GM23338 (cell line): ENCODE measurements at regions not wholly inside any gene's neighbourhood (a gene's known extent, or its start where the extent isn't known, plus 50 kb on each side); places are given as distances from the start of the nearest gene placed in this dataset.
"Not testable (repeated sequence)": the region's sequence is repeated elsewhere in the genome, so short reads cannot be mapped to it uniquely, and the experiment has no call there.

Experiments used
- ATAC-seq: fragments of 200-7000 bp; cut with Tn5 transposase; 3 replicates; pipeline ENCODE4 v1.9.1; 2020
- DNase-seq: peaks from one replicate; pipeline ENCODE4 v3.0.0-alpha.2; 2015; ENCODE audit warnings: low spot score
- H2AFZ ChIP-seq: fragments of 200-600 bp; sonication (generic); 2 replicates; pipeline ENCODE4 v1.8.0; 2016; ENCODE audit warnings: antibody characterized with exemption, mild to moderate bottlenecking, moderate library complexity
- H3F3A ChIP-seq: fragments of 200-600 bp; sonication (generic); replicated peaks from 2 replicates; pipeline ENCODE4 v1.8.0; 2017; ENCODE audit warnings: antibody characterized with exemption, mixed run types, low read depth
- H3K27ac ChIP-seq: fragments of 200-600 bp; sonication (generic); 2 replicates; pipeline ENCODE4 v1.6.1; 2016; ENCODE audit warnings: low read depth
- H3K27me3 ChIP-seq: fragments of 200-600 bp; sonication (generic); 2 replicates; pipeline ENCODE4 v1.8.0; 2016; ENCODE audit warnings: mild to moderate bottlenecking, mixed run types, moderate library complexity; ENCODE audit not compliant: insufficient read depth
- H3K36me3 ChIP-seq: fragments of 200-600 bp; sonication (generic); 2 replicates; pipeline ENCODE4 v1.8.0; 2016; ENCODE audit warnings: mild to moderate bottlenecking; ENCODE audit not compliant: insufficient read depth
- H3K4me1 ChIP-seq: fragments of 200-600 bp; sonication (generic); 2 replicates; pipeline ENCODE4 v1.8.0; 2016; ENCODE audit warnings: mild to moderate bottlenecking, moderate library complexity; ENCODE audit not compliant: insufficient read depth
- H3K4me2 ChIP-seq: fragments of 200-600 bp; sonication (generic); 2 replicates; pipeline ENCODE4 v1.7.1; 2017; ENCODE audit warnings: mixed run types
- H3K4me3 ChIP-seq: fragments of 200-600 bp; sonication (generic); 2 replicates; pipeline ENCODE4 v1.6.1; 2016; ENCODE audit warnings: mixed run types
- H3K79me2 ChIP-seq: fragments of 200-600 bp; sonication (generic); replicated peaks from 2 replicates; pipeline ENCODE4 v1.8.0; 2017; ENCODE audit warnings: mild to moderate bottlenecking; ENCODE audit not compliant: insufficient read depth
- H3K9me2 ChIP-seq: fragments of 200-600 bp; sonication (generic); 2 replicates; pipeline ENCODE4 v1.8.0; 2017; ENCODE audit not compliant: insufficient read depth
- H4K20me1 ChIP-seq: fragments of 200-600 bp; sonication (generic); replicated peaks from 2 replicates; pipeline ENCODE4 v1.8.0; 2017; ENCODE audit warnings: mild to moderate bottlenecking; ENCODE audit not compliant: insufficient read depth
- H3K27ac Mint-ChIP-seq: 2 replicates; pipeline ENCODE4 v1.8.0; 2020; ENCODE audit warnings: inconsistent platforms, mild to moderate bottlenecking, moderate library complexity, mixed read lengths
- H3K27me3 Mint-ChIP-seq: 3 replicates; pipeline ENCODE4 v1.8.0; 2022; ENCODE audit warnings: low read depth, mild to moderate bottlenecking, moderate library complexity, mixed read lengths, inconsistent platforms; ENCODE audit not compliant: insufficient read depth, poor library complexity
- H3K36me3 Mint-ChIP-seq: 3 replicates; pipeline ENCODE4 v1.8.0; 2021; ENCODE audit warnings: low read depth, mild to moderate bottlenecking, inconsistent platforms, moderate library complexity, mixed read lengths
- H3K4me1 Mint-ChIP-seq: 3 replicates; pipeline ENCODE4 v1.8.0; 2020; ENCODE audit warnings: mild to moderate bottlenecking, inconsistent platforms, mixed read lengths
- H3K4me3 Mint-ChIP-seq: 3 replicates; pipeline ENCODE4 v1.8.0; 2021; ENCODE audit warnings: moderate library complexity, mild to moderate bottlenecking, inconsistent platforms, mixed read lengths
- H3K9me3 Mint-ChIP-seq: 3 replicates; pipeline ENCODE4 v1.8.0; 2020; ENCODE audit warnings: moderate library complexity, mild to moderate bottlenecking, inconsistent platforms, mixed read lengths
- CREB1 ChIP-seq: fragments of 250-450 bp; sonication (Bioruptor Pico); IDR thresholded peaks from 2 replicates; pipeline ENCODE4 v1.5.0; 2020; ENCODE audit warnings: low read depth, mild to moderate bottlenecking, moderate library complexity
- EZH2 ChIP-seq: fragments of 200-600 bp; sonication (generic); IDR thresholded peaks from one replicate; pipeline ENCODE4 v1.8.0; 2017; ENCODE audit warnings: antibody characterized with exemption, mild to moderate bottlenecking, low read depth; ENCODE audit not compliant: unreplicated experiment
- JUNB ChIP-seq: IDR thresholded peaks from one replicate; pipeline ENCODE4 v1.6.1; 2016; ENCODE audit warnings: antibody characterized with exemption; ENCODE audit not compliant: unreplicated experiment
- NANOG ChIP-seq: IDR thresholded peaks from 2 replicates; pipeline ENCODE4 v1.6.1; 2016; ENCODE audit warnings: antibody characterized with exemption, borderline replicate concordance
- POLR2AphosphoS5 ChIP-seq: IDR thresholded peaks from 2 replicates; pipeline ENCODE4 v1.6.1; 2016; ENCODE audit warnings: antibody characterized with exemption, low read depth
- REST ChIP-seq: IDR thresholded peaks from one replicate; pipeline ENCODE4 v1.6.1; 2018; ENCODE audit warnings: antibody characterized with exemption; ENCODE audit not compliant: unreplicated experiment
- ZNF114 ChIP-seq: fragments of 250-450 bp; sonication (Bioruptor Pico); IDR thresholded peaks from 2 replicates; pipeline ENCODE4 v1.5.0; 2020; ENCODE audit warnings: mild to moderate bottlenecking, moderate library complexity
- ZNF331 ChIP-seq: fragments of 250-450 bp; sonication (Bioruptor Pico); IDR thresholded peaks from 2 replicates; pipeline ENCODE4 v1.5.0; 2020; ENCODE audit warnings: low read depth, mild to moderate bottlenecking, moderate library complexity
- TF ChIP-seq, protein P1 (sequence below), 2 experiments: fragments of 200-600 bp in 1 of 2; sonication (generic) in 1 of 2; conservative IDR thresholded peaks; 2 replicates each; pipeline versions ENCODE4 v1.5.1 to v1.6.1; 2016 to 2017; ENCODE audit warnings: antibody characterized with exemption in 2 of 2, low read depth in 2 of 2, mild to moderate bottlenecking in 2 of 2, moderate library complexity in 1 of 2
- TF ChIP-seq, protein P2 (sequence below): IDR thresholded peaks from 2 replicates; pipeline ENCODE4 v1.6.1; 2016; ENCODE audit warnings: antibody characterized with exemption

- TF ChIP-seq, protein P1, sequence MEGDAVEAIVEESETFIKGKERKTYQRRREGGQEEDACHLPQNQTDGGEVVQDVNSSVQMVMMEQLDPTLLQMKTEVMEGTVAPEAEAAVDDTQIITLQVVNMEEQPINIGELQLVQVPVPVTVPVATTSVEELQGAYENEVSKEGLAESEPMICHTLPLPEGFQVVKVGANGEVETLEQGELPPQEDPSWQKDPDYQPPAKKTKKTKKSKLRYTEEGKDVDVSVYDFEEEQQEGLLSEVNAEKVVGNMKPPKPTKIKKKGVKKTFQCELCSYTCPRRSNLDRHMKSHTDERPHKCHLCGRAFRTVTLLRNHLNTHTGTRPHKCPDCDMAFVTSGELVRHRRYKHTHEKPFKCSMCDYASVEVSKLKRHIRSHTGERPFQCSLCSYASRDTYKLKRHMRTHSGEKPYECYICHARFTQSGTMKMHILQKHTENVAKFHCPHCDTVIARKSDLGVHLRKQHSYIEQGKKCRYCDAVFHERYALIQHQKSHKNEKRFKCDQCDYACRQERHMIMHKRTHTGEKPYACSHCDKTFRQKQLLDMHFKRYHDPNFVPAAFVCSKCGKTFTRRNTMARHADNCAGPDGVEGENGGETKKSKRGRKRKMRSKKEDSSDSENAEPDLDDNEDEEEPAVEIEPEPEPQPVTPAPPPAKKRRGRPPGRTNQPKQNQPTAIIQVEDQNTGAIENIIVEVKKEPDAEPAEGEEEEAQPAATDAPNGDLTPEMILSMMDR (conservative IDR thresholded peaks at IDR 0.05; ENCODE audit: low read depth in 2 of 2): no peak
- no peak for TF ChIP-seq REST
- TF ChIP-seq EZH2: no peak
- no peak for TF ChIP-seq CREB1
- no peak for TF ChIP-seq JUNB
- TF ChIP-seq ZNF114 (CRISPR knock-in tag): no peak
- no peak for TF ChIP-seq NANOG
- no peak for TF ChIP-seq POLR2AphosphoS5
- TF ChIP-seq, protein P2, sequence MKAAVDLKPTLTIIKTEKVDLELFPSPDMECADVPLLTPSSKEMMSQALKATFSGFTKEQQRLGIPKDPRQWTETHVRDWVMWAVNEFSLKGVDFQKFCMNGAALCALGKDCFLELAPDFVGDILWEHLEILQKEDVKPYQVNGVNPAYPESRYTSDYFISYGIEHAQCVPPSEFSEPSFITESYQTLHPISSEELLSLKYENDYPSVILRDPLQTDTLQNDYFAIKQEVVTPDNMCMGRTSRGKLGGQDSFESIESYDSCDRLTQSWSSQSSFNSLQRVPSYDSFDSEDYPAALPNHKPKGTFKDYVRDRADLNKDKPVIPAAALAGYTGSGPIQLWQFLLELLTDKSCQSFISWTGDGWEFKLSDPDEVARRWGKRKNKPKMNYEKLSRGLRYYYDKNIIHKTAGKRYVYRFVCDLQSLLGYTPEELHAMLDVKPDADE: no peak
Observed at GRCh38 chr11:24206511-24206910, 290.3 kb upstream of the LUZP2 start (continued).

DNA sequence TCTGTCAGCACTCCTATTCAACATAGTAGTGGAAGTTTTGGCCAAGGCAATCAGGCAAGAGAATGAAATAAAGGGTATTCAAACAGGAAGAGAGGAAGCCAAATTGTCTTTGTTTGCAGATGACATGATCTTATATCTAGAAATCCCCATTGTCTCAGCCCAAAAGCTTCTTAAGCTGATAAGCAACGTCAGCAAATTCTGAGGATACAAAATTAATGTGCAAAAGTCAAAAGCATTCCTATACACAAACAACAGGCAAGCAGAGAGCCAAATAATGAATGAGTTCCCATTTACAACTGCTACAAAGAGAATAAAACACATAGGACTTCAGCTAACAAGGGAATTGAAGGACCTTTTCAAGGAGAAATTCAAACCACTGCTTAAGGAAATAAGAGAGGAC, 280.4 kb upstream of the LUZP2 start:
- H4K20me1 ChIP-seq: no peaks in the 10 kb centered on the region
- Mint-ChIP-seq H3K4me3 (no peak overlapping the region), H3K27ac (no peak overlapping the region), H3K36me3 (no peaks in the 10 kb centered on the region), H3K9me3 (no peaks in the 10 kb centered on the region), H3K4me1 (no peaks in the 10 kb centered on the region), H3K27me3 (no peaks in the 10 kb centered on the region)
- ATAC-seq: no peak
- no peak for DNase-seq
- H2AFZ ChIP-seq: no peak overlapping the region
- no peak overlapping the region for H3K4me3 ChIP-seq
- H3K27ac ChIP-seq: no peak overlapping the region
- no peak for TF ChIP-seq CREB1
- no peak for TF ChIP-seq NANOG
- TF ChIP-seq ZNF331 (CRISPR knock-in tag): no peak
- TF ChIP-seq, protein P2: no peak
- no peak for TF ChIP-seq REST
- no peaks in the 10 kb centered on the region for H3K36me3 ChIP-seq
- H3F3A ChIP-seq: no peaks in the 10 kb centered on the region
- no peaks in the 10 kb centered on the region for H3K27me3 ChIP-seq
- H3K79me2 ChIP-seq: no peaks in the 10 kb centered on the region
- H3K4me1 ChIP-seq: no peaks in the 10 kb centered on the region
- H3K9me2 ChIP-seq: peaks cover 5% of the 10 kb centered on the region; the same call in 1 of the 2 replicates
- H3K4me2 ChIP-seq: no peak overlapping the region

DNA sequence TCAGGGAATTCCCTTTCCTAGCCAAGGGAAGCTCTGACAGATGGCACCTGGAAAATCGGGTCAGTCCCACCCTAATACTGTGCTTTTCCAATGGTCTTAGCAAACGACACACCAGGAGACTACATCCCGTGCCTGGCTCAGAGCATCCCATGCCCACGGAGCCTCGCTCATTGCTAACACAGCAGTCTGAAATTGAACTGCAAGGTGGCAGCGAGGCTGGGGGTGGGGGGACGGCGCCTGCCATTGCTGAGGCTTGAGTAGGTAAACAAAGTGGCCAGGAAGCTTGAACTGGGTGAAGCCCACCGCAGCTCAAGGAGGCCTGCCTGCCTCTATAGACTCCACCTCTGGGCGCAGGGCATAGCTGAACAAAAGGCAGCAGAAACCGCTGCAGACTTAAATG, 279.5 kb upstream of the LUZP2 start:
- not testable (repeated sequence) for ATAC-seq, H3K27ac Mint-ChIP-seq, H3K4me3 Mint-ChIP-seq, H3K9me3 Mint-ChIP-seq, H3K4me2 ChIP-seq, H4K20me1 ChIP-seq, H3K79me2 ChIP-seq, H3K4me1 ChIP-seq, H3K27ac ChIP-seq, H3K27me3 ChIP-seq, H3K4me1 Mint-ChIP-seq, H3K9me2 ChIP-seq, H3K4me3 ChIP-seq, H3F3A ChIP-seq, DNase-seq, H3K36me3 Mint-ChIP-seq, H2AFZ ChIP-seq, H3K36me3 ChIP-seq, H3K27me3 Mint-ChIP-seq
